Activated CD8-positive, alpha-beta memory T cell treated with anti-CD3 and anti-CD28 coated beads for 24 hours (primary cell): ENCODE measurements at regions not wholly inside any gene's neighbourhood (a gene's known extent, or its start where the extent isn't known, plus 50 kb on each side); places are given as distances from the start of the nearest gene placed in this dataset.
"Not testable (repeated sequence)": the region's sequence is repeated elsewhere in the genome, so short reads cannot be mapped to it uniquely, and the experiment has no call there.

ENCODE experiments used
- DNase-seq: peaks from one replicate; pipeline ENCODE4 v3.0.0-alpha.2; 2020

DNA sequence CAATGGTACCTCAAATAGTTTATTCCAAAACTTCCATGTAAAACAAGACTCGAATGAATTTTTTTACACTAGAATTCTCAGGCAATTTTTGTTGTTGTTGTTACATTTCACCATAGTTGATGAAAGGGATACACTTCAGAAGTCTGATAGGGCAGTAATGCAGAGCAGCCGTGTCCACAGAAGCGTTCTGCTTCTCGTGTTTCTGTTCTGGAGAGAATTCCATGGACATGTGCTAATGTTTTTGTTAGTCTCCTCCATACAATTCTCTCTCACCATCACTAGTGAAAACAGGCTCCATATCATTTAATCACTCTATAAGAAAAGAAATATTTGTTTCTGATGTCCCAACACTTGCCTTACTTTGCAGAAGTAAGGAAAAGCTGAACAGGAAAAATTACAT, 606.1 kb downstream of the SLC16A7 start:
- DNase-seq: no peak

DNA sequence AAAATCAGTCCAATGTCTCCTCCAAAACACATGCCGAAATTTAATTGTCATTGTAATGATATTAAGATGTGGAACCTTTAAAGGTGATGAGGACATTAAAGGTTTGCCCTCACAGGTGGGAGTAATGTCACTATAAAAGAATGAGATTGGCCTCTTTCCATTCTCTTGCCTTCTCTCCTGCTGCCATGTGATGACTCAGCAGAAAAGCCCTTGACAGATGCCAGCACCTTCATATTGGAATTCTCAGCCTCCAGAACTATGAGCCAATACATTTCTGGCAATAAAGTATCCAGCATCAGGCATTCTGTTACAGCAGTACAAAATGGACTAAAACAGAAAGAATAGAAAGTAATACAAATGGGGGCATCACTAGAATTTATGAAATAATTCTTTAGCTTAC, 609.7 kb downstream of the SLC16A7 start:
- DNase-seq: no peak

DNA sequence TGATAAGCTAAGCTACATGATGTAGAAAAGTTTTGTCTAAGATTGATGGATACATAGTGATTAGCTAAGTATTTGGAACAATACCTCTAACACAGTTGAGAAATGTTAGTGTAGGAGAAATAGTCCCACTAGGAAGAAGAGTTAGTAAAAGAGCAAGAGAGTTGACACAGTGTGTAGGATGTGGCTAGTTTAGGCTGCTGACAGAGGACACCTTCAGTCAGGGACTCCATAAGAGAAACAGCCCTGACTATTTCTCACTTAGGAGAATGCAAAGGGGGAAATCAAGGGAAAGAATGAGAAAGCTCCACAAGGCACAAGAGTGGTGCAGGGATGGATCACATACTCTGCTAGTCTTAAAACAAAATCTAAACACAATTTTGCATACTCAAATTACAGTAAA, 613.7 kb downstream of the SLC16A7 start:
- no peak for DNase-seq

DNA sequence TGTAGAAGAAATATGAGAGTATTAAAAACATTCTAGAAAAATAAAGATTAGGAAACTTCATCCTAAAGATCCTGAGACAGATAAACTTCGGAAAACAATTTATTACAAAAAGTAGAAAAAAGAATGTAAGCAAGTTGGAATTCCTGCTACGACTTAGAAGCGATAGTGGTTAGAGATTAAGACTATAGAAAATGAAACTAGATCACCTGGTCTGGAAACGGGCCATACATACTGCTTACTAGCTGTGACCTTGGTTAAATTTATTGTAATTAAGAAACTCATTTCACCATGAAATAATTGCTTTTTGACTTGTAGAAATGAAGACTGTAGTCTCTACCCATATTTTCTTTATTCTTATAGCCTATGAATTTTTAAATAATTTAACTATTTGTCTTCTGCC, 614.1 kb downstream of the SLC16A7 start:
- no peak for DNase-seq

DNA sequence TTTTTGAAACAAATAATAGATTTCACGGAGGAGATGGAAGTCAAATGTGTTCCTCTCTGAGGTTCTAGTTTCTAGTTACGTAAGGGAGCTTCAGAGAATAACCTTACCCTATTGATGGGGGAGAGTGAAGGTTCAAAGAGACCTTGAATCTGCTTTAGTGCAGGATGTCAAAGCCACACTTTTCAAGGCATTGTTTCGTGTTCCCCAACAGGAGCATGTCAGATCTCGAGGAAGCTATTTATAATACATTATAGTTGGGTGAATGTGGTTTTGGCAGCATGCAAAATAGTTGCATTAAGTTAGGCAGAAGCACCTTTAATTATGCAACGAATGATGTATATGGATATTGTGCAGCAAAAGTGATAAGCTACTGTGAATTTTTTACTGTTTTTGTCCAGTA, 614.9 kb downstream of the SLC16A7 start:
- no peak for DNase-seq

DNA sequence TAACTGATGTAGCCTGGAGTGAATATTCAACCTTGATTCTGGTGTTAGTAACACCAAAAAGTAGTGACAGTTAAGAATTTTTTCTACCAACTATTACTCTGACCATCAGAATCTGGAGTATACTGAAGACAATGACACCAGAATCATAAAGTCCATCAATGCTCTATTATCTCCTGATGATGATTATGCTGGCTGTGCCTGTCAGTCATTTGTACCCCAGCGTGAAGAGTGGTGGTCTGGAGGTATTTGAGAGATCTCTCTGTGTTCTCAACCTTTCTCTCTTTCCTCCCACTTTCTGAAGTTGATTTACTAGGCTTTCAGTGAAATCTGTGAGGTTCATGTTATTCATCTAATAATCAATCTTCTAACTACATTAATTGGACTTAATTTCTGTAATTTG, 615.4 kb downstream of the SLC16A7 start:
- no peak for DNase-seq

DNA sequence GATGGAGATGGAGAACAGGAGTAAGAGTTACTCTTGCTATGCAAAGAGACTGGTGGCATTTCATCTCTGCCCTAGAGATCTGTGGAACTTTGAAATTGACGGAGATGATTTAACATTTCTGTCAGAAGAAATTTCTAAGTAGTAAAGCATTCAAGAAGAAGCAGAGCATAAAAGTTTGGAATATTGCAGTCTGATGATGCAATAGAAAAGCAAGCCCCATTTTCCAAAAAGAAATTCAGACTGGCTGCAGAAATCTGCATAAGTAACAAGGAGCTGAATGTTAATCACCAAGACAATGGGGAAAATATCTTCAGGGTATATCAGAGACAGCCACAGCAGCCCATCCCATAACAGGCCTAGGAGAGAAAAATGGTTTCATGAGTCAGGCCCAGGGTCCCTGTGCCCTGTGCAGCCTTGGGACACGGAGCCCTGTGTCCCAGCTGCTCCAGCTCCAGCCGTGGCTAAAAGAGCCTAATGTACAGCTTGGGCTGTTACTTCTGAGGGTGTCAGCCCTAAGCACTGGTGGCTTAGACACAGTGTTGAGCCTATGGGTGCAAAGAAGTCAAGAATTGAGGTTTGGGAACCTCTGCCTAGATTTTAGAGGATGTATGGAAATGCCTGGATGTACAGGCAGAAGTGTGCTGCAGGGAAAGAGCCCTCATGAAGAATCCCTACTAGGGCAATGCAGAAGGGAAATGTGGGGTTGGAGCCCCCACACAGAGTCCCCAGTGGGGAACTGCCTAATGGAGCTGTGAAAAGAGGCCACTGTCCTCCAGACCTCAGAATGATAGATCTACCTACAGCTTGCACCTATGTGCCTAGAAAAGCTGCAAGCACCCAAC, 616.6 kb downstream of the SLC16A7 start:
- no peak for DNase-seq

DNA sequence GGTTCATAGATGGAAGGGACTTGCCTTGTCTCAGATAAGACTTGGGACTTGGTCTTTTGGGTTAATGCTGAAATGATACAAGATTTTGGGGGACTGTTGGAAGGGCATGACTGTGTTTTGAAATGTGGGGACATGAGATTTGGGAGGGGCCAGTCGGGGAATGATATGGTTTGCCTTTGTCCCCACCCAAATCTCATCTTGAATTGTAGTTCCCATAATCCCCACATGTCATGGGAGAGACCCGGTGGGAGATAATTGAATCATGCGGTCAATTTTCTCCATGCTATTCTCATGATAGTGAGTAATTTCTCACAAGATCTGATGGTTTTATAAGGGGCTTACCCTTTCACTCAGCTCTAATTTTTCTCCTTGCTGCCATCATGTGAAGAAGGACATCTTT, 617.4 kb downstream of the SLC16A7 start:
- DNase-seq: not testable (repeated sequence)

DNA sequence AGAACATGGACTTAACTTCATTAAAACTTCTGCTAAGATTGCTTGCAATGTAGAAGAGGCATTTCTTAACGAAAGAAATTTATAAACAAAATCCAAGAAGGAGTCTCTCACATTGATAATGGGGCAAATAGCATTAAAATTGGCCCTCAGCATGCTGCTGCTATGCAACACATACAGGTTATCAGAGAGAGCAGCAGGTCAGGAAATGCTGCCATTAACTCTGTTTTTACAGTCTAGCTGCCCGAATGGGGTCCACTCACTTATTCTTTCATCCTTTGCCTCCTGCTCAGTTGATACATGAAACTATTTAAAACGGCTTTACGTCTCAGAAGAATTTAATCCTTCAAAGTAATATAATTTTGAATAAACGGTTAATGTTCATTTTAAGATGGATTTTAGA, 620.4 kb downstream of the SLC16A7 start:
- DNase-seq: no peak

DNA sequence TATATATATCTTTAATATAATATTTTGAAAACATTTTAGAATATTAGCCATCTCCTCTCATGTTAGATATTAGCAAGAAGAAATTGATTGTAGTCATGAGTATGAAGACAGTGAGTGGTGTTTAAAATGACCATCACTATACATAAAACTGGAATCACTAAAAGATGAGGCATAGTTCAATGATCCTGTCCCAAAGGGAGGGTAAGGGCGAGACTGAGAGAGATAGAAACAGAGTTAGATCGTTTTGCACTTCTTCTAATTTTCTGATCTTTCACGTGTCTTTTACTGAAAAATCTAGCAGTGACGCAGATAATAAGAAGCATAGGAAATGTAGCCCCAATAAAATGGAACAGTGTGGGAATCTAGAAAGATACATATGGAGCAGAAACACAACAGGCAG, 627.4 kb downstream of the SLC16A7 start:
- DNase-seq: no peak

DNA sequence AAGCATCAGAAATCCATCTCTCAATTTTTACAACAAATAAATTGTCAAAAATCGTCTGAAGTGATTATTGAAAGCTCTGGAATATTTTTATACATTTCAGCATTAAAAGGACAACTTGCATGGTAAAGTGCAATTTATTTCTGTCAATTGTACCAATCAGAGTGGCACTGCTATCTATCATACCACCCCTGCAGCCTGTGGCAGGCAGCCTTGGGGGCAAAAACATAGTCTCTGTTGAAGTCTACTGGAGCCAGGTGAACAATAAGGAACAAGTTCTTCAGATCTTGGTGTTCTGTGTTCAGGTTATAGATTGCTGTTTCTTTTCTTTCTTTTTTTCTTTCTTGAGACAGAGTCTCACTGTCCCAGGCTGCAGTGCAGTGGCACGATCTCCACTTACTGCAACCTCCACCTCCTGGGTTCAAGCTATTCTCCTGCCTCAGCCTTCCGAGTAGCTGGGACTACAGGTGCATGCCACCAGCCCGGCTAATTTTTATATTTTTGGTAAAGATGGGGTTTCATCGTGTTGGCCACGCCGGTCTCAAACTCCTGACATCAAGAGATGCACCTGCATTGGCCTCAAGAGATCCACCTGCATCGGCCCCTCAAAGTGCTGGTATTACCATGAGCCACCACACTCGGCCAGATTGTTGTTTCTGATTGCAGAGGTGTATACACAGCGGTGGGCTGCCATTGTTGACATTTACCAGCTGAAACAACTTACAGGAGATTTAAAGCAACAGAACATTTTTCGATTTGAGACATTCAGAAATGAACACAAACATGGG, 629.6 kb downstream of the SLC16A7 start:
- DNase-seq: no peak

DNA sequence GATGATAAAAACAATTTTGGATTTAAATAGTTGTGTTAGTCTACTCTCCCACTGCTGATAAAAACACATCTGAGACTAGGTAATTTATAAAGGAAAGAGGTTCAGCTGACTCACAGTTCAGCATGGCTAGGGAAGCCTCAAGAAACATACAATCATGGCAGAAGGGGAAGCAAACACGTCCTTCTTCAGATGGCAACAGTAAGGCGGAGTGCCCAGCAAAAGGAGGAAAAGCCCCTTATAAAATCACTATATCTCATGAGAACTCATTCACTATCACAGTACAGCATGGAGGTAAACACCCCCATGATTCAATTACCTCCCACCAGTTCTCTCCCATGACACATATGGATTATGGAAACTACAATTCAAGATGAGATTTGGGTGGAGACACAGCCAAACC, 632.1 kb downstream of the SLC16A7 start:
- DNase-seq: no peak

DNA sequence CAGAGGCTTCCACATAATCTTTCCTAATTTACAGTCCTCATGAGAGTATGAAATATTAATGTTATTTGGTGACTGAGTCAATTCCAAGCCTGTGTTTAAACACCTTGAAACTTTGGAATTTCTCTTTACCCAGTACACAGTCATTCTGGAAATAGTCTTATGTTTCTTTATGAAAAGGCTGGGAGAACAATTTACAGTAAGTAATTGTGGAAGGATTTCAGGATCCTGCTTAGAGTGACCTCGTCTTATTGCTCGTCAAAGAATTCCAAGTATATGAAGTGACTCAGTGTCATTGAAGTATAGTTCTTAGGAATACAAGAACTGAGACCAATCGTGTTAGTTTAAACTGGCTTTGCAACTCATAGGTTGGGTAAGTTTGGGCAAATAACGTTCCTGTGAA, 634.2 kb downstream of the SLC16A7 start:
- no peak for DNase-seq

DNA sequence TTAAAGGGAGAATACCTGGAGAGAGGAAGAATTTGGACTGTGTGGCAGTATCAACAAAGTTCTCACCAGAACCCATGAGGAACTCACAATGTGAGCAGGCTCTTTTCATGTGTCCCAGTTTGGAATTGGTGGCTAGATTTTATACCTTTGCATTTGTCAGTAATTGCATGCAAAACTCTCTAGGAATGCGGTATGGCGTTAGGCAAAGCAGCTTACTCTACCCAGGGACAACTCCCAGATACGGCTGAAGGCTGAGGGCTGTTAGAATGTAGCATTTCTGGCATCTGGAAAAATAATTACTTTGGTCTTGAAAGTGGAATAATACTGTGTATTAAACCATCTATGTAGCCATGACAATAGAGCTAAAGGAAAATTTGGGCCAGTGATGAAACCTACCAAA, 635.5 kb downstream of the SLC16A7 start:
- no peak for DNase-seq

DNA sequence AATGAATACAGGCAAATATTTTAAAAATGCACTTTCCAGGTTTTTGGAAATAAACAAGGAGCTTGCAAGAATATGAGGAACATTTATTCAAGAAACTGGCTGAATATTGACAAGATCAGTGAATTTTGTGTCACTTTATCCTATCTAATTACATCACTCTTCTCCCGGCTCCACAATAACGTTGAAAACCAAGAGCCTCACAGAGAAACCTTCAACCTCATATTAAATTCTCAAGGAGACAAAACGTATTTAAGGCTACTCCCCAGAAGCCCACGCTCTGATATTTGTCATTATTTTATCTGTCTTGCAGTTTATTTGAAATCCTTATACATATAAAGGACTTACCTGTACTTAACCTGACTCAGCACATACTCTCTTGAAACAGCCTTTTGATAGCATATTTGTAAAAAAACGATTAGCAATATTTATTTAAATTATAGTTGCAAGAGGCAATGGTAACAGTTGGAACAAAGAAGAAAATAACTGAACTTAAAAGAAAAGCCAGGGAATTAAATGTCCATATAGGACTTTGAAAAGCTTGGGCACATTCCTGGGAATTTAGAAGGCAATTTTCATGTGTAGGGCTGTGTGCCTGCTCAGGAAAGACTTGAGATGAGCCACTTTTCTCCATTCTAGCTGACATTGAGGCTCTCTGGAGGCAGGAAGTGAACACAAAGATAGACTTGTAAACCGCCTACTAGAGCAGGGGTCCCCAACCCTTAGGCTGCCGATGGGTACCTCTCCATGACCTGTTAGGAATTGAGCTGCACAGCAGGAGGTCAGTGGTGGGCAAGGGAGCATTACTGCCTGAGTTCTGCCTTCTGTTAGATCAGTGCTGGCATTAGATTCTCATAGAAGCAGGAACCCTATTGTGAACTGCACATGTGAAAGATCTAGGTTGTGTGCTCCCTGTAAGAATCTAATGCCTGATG, 636.4 kb downstream of the SLC16A7 start:
- DNase-seq: no peak

DNA sequence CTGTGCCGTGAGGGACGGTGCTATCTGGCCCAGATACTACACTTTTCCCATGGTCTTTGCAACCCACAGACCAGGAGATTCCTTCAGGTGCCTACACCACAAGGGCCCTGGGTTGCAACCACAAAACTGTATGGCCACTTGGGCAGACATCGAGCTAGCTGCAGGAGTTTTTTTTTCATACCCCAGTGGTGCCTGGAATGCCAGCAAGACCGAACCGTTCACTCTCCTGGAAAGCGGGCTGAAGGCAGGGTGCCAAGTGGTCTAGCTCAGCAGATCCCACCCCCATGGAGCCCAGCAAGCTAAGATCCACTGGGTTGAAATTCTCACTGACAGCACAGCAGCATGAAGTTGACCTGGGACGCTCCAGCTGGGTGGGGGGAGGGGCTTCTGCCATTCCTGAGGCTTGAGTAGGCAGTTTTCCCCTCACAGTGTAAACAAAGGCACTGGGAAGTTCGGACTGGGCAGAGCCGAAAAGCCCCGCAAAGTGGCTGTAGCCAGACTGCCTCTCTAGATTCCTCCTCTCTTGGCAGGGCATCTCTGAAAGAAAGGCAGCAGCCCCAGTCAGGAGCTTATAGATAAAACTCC, 638.9 kb downstream of the SLC16A7 start:
- DNase-seq: not testable (repeated sequence)

DNA sequence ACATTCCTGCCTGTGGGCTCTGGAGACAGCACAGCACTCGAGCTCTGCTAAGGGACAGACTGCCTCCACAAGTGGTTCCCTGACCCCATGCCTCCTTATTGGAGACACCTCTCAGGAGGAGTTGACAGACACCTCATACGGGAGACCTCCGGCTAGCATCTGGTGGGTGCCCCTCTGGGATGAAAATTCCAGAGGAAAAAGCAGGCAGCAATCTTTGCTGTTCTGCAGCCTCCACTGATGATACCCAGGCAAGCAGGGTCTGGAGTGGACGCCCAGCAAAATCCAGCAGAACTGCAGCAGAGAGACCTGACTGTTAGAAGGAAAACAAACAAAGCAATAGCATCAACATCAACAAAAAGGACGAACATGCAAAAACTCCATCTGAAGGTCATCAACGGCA, 639.4 kb downstream of the SLC16A7 start:
- DNase-seq: no peak

DNA sequence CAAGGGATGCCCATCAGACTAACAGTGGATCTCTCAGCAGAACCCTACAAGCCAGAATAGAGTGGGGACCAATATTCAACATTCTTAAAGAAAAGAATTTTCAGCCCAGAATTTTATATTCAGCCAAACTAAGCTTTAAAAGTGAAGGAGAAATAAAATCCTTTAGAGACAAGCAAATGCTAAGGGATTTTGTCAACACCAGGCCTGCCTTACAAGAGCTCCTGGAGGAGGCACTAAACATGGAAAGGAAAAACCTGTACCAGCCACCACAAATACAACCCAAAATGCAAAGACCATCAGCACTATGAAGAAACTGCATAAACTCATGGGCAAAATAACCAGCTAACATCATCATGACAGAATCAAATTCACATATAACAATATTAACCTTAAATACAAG, 640.6 kb downstream of the SLC16A7 start:
- DNase-seq: not testable (repeated sequence)

DNA sequence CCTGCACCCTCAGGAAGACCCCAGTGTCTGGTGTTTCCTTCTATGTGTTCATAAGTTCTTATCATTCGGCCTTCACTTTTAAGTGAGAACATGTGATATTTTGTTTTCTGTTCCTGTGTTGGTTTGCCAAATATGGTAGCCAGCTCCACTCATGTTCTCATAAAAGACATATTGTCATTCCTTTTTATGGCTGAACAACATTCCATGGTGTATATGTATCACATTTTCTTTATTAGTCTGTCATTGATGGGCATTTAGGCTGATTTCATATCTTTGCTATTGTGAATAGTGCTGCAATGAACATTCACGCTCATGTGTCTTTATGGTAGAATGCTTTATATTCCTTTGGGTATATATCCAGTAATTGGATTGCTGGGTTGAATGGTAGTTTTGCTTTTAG, 645.1 kb downstream of the SLC16A7 start:
- DNase-seq: no peak

DNA sequence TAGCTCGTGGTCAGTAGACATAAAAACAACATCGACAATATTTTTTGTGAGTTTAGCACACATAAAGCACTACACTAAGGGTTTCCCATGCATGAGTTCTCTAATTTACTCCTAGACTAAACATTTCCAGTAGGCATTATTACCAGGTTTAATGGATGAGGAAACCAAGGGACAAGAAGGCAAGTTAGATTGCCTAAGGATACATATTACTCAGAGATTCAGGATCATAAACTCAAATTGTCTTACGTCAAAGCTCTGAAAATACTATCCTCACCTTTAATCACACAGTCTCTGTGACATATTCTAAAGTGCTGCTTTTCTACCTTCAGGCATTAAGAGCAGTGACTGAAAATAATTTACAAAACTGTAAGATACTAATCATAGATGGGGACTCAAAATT, 655.3 kb downstream of the SLC16A7 start:
- no peak for DNase-seq

DNA sequence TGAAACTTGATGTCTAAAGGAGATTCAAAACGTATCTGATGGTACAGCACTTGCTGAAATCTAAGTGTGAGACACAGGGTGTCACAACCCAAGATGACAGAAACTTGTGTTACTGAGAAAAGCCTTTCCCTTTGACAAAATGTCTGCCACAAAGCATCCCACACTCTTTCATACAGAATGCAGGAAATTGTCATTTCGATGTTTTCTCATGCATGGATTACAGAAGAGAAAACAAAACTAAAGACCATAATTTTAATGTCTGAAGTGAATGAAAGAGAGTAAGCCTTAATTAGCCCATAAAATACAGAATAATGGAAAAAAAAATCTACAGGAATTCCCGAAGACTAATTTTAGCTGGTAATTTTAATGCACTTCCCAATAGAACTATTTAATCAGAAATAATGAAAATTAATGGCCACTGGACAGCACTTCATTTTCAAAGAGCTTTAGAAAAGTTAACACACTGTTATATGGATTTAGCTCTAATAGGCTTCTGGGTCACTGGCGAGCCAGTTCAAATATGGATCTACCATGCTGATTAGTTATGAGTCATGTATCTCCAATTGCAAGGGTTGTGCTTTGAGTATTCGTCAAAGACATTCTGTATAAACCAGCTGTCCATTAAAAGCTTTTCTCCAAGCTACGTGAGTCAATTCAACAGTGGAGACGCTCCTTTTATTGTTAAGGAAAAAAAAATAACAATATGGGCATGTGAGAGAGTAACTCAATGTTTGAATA, 656.7 kb downstream of the SLC16A7 start:
- DNase-seq: no peak

DNA sequence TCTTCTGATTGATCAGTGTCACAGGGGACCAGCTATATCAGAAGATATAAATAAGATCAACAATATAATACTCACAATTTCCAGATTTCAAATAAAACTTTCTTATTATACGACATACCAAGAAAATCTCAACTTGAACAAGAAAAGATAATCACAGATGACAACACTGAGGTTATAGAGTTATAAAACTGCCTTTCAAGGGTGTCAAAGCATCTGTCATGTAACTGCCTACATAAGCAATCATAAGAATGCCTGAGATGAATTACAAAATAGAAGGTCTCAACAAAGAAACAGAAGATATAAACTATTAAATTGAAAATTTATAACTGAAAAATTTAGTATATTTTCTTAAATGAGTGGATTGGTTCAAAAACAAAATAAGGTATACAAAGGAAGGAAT, 659.2 kb downstream of the SLC16A7 start:
- no peak for DNase-seq
